IMR-90 (cell line): ENCODE measurements at regions not wholly inside any gene's neighbourhood (a gene's known extent, or its start where the extent isn't known, plus 50 kb on each side); places are given as distances from the start of the nearest gene placed in this dataset.

ENCODE experiments used
- ATAC-seq: fragments of 200-7000 bp; cut with Tn5 transposase; 2 replicates; pipeline ENCODE4 v1.9.1; 2020; ENCODE audit warnings: low read depth, mild to moderate bottlenecking, moderate library complexity
- BruUV-seq: library from RNA; stranded (reverse); fragments of 400-500 nt; replicated peaks from 2 replicates; lab custom pipeline; 2021; lab: Mats Ljungman, UMichigan
- CTCF ChIA-PET: fragments of 300-600 bp; formaldehyde crosslinking; extraction: SDS; loops from one replicate; lab custom pipeline; 2021; ENCODE audit warnings: antibody characterized with exemption; lab: Yijun Ruan, JAX
- POLR2A ChIA-PET: fragments of 300-600 bp; sonication (Branson Sonifier 250); formaldehyde crosslinking; loops from one replicate; lab custom pipeline; 2022; ENCODE audit warnings: antibody characterized with exemption; ENCODE audit not compliant: unreplicated experiment; lab: Charles Lee
- DNase-seq: peaks from one replicate; pipeline ENCODE4 v3.0.0; 2013
- H2AFZ ChIP-seq: replicated peaks from 2 replicates; pipeline ENCODE3; 2013; ENCODE audit warnings: low read length, mild to moderate bottlenecking; ENCODE audit not compliant: poor library complexity
- H2AK5ac ChIP-seq: 2 replicates; pipeline ENCODE4 v1.6.1; 2013; ENCODE audit warnings: low read depth, low read length, inconsistent platforms
- H2AK9ac ChIP-seq: replicated peaks from 2 replicates; pipeline ENCODE3; 2013; ENCODE audit warnings: mild to moderate bottlenecking, low read depth, low read length, moderate library complexity; ENCODE audit not compliant: poor library complexity
- H2BK120ac ChIP-seq: 2 replicates; pipeline ENCODE4 v1.6.1; 2013; ENCODE audit warnings: low read depth, low read length, inconsistent platforms
- H2BK15ac ChIP-seq: 3 replicates; pipeline ENCODE4 v1.6.1; 2013; ENCODE audit warnings: low read depth, low read length, inconsistent platforms
- H2BK20ac ChIP-seq: 2 replicates; pipeline ENCODE4 v1.6.1; 2013; ENCODE audit warnings: low read depth, mild to moderate bottlenecking, inconsistent platforms, low read length, moderate library complexity
- H2BK5ac ChIP-seq: 2 replicates; pipeline ENCODE4 v1.6.1; 2013; ENCODE audit warnings: mild to moderate bottlenecking, low read depth, low read length, inconsistent platforms; ENCODE audit not compliant: poor library complexity, severe bottlenecking
- H3K14ac ChIP-seq: replicated peaks from 2 replicates; pipeline ENCODE4 v1.6.1; 2013; ENCODE audit warnings: low read depth, low read length, inconsistent platforms
- H3K18ac ChIP-seq: 2 replicates; pipeline ENCODE4 v1.6.1; 2013; ENCODE audit warnings: low read depth, low read length, control low read depth
- H3K23ac ChIP-seq: 2 replicates; pipeline ENCODE4 v1.6.1; 2013; ENCODE audit warnings: low read depth, low read length, inconsistent platforms
- H3K27ac ChIP-seq: 2 replicates; pipeline ENCODE4 v1.5.1; 2013; ENCODE audit warnings: mild to moderate bottlenecking, control low read depth, low read length; ENCODE audit not compliant: insufficient read depth
- H3K27me3 ChIP-seq: 2 replicates; pipeline ENCODE4 v1.6.1; 2013; ENCODE audit warnings: low read length; ENCODE audit not compliant: control insufficient read depth, insufficient read depth
- H3K36me3 ChIP-seq: 2 replicates; pipeline ENCODE4 v1.6.1; 2013; ENCODE audit warnings: low read length, mixed read lengths; ENCODE audit not compliant: control insufficient read depth, insufficient read depth
- H3K4ac ChIP-seq: 2 replicates; pipeline ENCODE4 v1.6.1; 2013; ENCODE audit warnings: low read depth, low read length, inconsistent platforms
- H3K4me1 ChIP-seq: 2 replicates; pipeline ENCODE4 v1.6.1; 2013; ENCODE audit warnings: low read length, mixed read lengths; ENCODE audit not compliant: control insufficient read depth, insufficient read depth
- H3K4me2 ChIP-seq: 2 replicates; pipeline ENCODE4 v1.6.1; 2013; ENCODE audit warnings: low read depth, mild to moderate bottlenecking, control low read depth, low read length, moderate library complexity
- H3K4me3 ChIP-seq: 2 replicates; pipeline ENCODE4 v1.5.1; 2013; ENCODE audit warnings: low read depth, mild to moderate bottlenecking, control low read depth, low read length, moderate library complexity; ENCODE audit not compliant: insufficient read depth
- H3K56ac ChIP-seq: 2 replicates; pipeline ENCODE4 v1.6.1; 2013; ENCODE audit warnings: low read length, inconsistent platforms; ENCODE audit not compliant: insufficient read depth; ENCODE audit errors: extremely low read depth
- H3K79me1 ChIP-seq, 2 experiments: 2 replicates each; pipeline ENCODE4 v1.6.1; 2013; ENCODE audit warnings: low read length in 2 of 2, inconsistent platforms in 1 of 2, low read depth in 1 of 2
- H3K9ac ChIP-seq: 2 replicates; pipeline ENCODE4 v1.6.1; 2013; ENCODE audit warnings: low read depth, low read length, control low read depth
- H3K9me1 ChIP-seq: 2 replicates; pipeline ENCODE4 v1.6.1; 2013; ENCODE audit warnings: low read length, inconsistent platforms; ENCODE audit not compliant: insufficient read depth
- H3K9me3 ChIP-seq: 2 replicates; pipeline ENCODE4 v1.6.1; 2013; ENCODE audit warnings: low read length; ENCODE audit not compliant: control insufficient read depth, insufficient read depth
- H4K20me1 ChIP-seq: 2 replicates; pipeline ENCODE4 v1.6.1; 2013; ENCODE audit warnings: low read length, inconsistent platforms; ENCODE audit not compliant: insufficient read depth
- H4K5ac ChIP-seq: 2 replicates; pipeline ENCODE4 v1.6.1; 2013; ENCODE audit warnings: mild to moderate bottlenecking, low read depth, low read length, control low read depth
- H4K8ac ChIP-seq, 2 experiments: 2 replicates each; pipeline ENCODE4 v1.6.1; 2013; ENCODE audit warnings: low read depth in 2 of 2, low read length in 2 of 2, control low read depth in 1 of 2, inconsistent platforms in 1 of 2
- H4K91ac ChIP-seq: 2 replicates; pipeline ENCODE4 v1.6.1; 2013; ENCODE audit warnings: low read depth, low read length, inconsistent platforms; ENCODE audit not compliant: insufficient read depth
- BHLHE40 ChIP-seq: fragments of 150-350 bp; IDR thresholded peaks from 2 replicates; pipeline ENCODE4 v1.6.1; 2016; ENCODE audit warnings: mild to moderate bottlenecking, low read depth, low read length
- CEBPB ChIP-seq: IDR thresholded peaks from 2 replicates; pipeline ENCODE4 v1.6.1; 2012; ENCODE audit warnings: low read depth, low read length, improper control_type of control experiment
- CHD1 ChIP-seq: IDR thresholded peaks from 2 replicates; pipeline ENCODE4 v1.6.1; 2012; ENCODE audit warnings: low read depth, low read length, improper control_type of control experiment
- ELK1 ChIP-seq: fragments of 150-350 bp; IDR thresholded peaks from 2 replicates; pipeline ENCODE4 v1.6.1; 2016; ENCODE audit warnings: low read depth, mild to moderate bottlenecking, low read length, moderate library complexity, borderline replicate concordance
- FOS ChIP-seq: fragments of 150-350 bp; IDR thresholded peaks from 2 replicates; pipeline ENCODE4 v1.6.1; 2016; ENCODE audit warnings: low read depth, low read length
- MAZ ChIP-seq: IDR thresholded peaks from 2 replicates; pipeline ENCODE4 v1.6.1; 2012; ENCODE audit warnings: low read depth, mild to moderate bottlenecking, low read length, improper control_type of control experiment, moderate library complexity, borderline replicate concordance
- MXI1 ChIP-seq: IDR thresholded peaks from 2 replicates; pipeline ENCODE4 v1.6.1; 2012; ENCODE audit warnings: low read depth, mild to moderate bottlenecking, low read length, moderate library complexity, borderline replicate concordance
- RAD21 ChIP-seq: IDR thresholded peaks from 2 replicates; pipeline ENCODE4 v1.6.1; 2012; ENCODE audit warnings: low read length, improper control_type of control experiment
- RFX5 ChIP-seq: IDR thresholded peaks from 2 replicates; pipeline ENCODE4 v1.8.0; 2012; ENCODE audit warnings: low read depth, mild to moderate bottlenecking, low read length, moderate library complexity
- WGBS, 2 experiments: methylation state at CpG; one replicate each; pipeline versions ENCODE4 v1.1.5 to v1.1.7; 2013; ENCODE audit warnings: missing lambda C conversion rate in 2 of 2; ENCODE audit not compliant: insufficient read length in 1 of 2; ENCODE audit errors: extremely low coverage in 2 of 2; 5-methylcytosine and 5-hydroxymethylcytosine counted together
- dilution Hi-C: fragments of 300-500 bp; cut with HindIII; formaldehyde crosslinking; loops from one replicate; pipeline ENCODE4 v1.14.3; 2018; ENCODE audit warnings: low sequenced_read_pairs; ENCODE audit not compliant: unreplicated experiment
- in situ Hi-C: fragments of 300-500 bp; cut with MboI; formaldehyde crosslinking; loops from 3 replicates; pipeline ENCODE4 v1.14.3; 2019; ENCODE audit warnings: low sequenced_read_pairs, inconsistent platforms, mixed read lengths
- intact Hi-C: fragments of 100-400 bp; cut with micrococcal nuclease; formaldehyde crosslinking; loops from 2 replicates; pipeline ENCODE4 v1.10.0; 2022
- TF ChIP-seq, protein P1 (sequence below): fragments of 150-350 bp; IDR thresholded peaks from 2 replicates; pipeline ENCODE4 v1.6.1; 2017; ENCODE audit warnings: mild to moderate bottlenecking, antibody characterized with exemption, low read length, low read depth

DNA sequence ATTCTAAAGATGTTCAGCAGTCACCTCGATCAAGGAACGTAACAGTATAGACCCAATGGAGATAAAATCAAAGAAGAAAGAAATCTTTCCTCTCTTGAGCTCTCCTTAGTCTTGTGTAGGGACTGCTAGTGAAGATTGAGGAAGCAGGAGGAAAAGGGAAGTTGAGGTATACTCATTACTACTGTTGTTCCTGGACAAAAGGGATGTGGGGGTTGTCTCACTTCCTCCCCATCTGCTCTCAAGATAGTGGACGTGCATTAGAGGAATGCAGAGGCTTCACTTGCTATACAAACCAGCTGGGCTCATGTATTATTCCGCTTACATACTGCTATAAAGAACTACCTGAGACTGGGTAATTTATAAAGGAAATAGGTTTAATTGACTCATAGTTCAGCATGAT is 208.9 kb upstream of the ARHGEF9 start:
- H3K27me3 ChIP-seq = no peaks in the 10 kb centered on the region
- no peaks in the 10 kb centered on the region for H3K9me3 ChIP-seq
- DNase-seq (no peak), ATAC-seq (no peak)
- H3K27ac ChIP-seq = no peak overlapping the region
- H4K20me1 ChIP-seq = no peaks in the 10 kb centered on the region
- no peak overlapping the region for H2BK120ac ChIP-seq
- H3K14ac ChIP-seq = no peak overlapping the region
- no peaks in the 10 kb centered on the region for H3K36me3 ChIP-seq
- H3K9ac ChIP-seq = no peak overlapping the region
- no peak overlapping the region for H2AFZ ChIP-seq
- H2BK5ac ChIP-seq = no peak overlapping the region
- TF ChIP-seq RFX5 (no peak), RAD21 (no peak), CEBPB (no peak), MXI1 (no peak), MAZ (no peak), FOS (no peak), ELK1 (no peak), BHLHE40 (no peak), CHD1 (no peak)
- TF ChIP-seq, protein P1, sequence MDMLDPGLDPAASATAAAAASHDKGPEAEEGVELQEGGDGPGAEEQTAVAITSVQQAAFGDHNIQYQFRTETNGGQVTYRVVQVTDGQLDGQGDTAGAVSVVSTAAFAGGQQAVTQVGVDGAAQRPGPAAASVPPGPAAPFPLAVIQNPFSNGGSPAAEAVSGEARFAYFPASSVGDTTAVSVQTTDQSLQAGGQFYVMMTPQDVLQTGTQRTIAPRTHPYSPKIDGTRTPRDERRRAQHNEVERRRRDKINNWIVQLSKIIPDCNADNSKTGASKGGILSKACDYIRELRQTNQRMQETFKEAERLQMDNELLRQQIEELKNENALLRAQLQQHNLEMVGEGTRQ = no peak
- H3K9me1 ChIP-seq = no peaks in the 10 kb centered on the region
- WGBS, 2 experiments = no CpG with 5 or more reads among the region's 4 CpGs
- no peak overlapping the region for H3K56ac ChIP-seq
- dilution Hi-C loops = no loop called here
- no peak overlapping the region for H4K5ac ChIP-seq
- no peak overlapping the region for H3K4me2 ChIP-seq
- H3K4me3 ChIP-seq = no peak overlapping the region
- H2BK20ac ChIP-seq = no peak overlapping the region
- no peak overlapping the region for H4K8ac ChIP-seq
- in situ Hi-C loops = no loop called here
- H3K4ac ChIP-seq = no peak overlapping the region
- no peak overlapping the region for H3K23ac ChIP-seq
- BruUV-seq = no TSS peak
- no peak overlapping the region for H3K18ac ChIP-seq
- ChIA-PET CTCF (no interaction called here), POLR2A (no interaction called here)
- H3K4me1 ChIP-seq = no peaks in the 10 kb centered on the region
- intact Hi-C loops = no loop called here
- no peak overlapping the region for H2BK15ac ChIP-seq
- H2AK9ac ChIP-seq = no peak overlapping the region
- H3K79me1 ChIP-seq = no peaks in the 10 kb centered on the region
- H4K91ac ChIP-seq = no peak overlapping the region
- no peak overlapping the region for H2AK5ac ChIP-seq
